D721Med (cell line): ENCODE measurements at regions not wholly inside any gene's neighbourhood (a gene's known extent, or its start where the extent isn't known, plus 50 kb on each side); places are given as distances from the start of the nearest gene placed in this dataset.
"Not testable (repeated sequence)": the region's sequence is repeated elsewhere in the genome, so short reads cannot be mapped to it uniquely, and the experiment has no call there.

ENCODE experiments used
- DNase-seq: peaks from one replicate; pipeline ENCODE4 v3.0.0; 2011; ENCODE audit warnings: low spot score; ENCODE audit not compliant: insufficient read length
- FAIRE-seq: peaks from 2 replicates; lab custom pipeline; 2011; peaks lifted over from hg19 to GRCh38; lab: Jason Lieb, UNC
- CTCF ChIP-seq: IDR thresholded peaks from 2 replicates; pipeline ENCODE4 v1.5.1; 2012; ENCODE audit warnings: mild to moderate bottlenecking, control low read depth; ENCODE audit not compliant: insufficient read depth; ENCODE audit errors: missing control alignments

- DNase-seq (no peak), FAIRE-seq (no peak)
- TF ChIP-seq CTCF: no peak
Measured at GRCh38 chr4:100876546-100876945, 358.7 kb upstream of the EMCN start.

- FAIRE-seq (no peak), DNase-seq (no peak)
- TF ChIP-seq CTCF: no peak
Measured at GRCh38 chr4:100875296-100876068, 357.7 kb upstream of the EMCN start.

GRCh38 chr4:100872811-100873210 lies 355.0 kb upstream of the EMCN start:
- DNase-seq: no peak
- no peak for FAIRE-seq
- no peak for TF ChIP-seq CTCF

- no peak for DNase-seq
- no peak for TF ChIP-seq CTCF
- no peak for FAIRE-seq
Measured at GRCh38 chr4:100870940-100871772, 353.3 kb upstream of the EMCN start.

GRCh38 chr4:100869276-100869675 lies 351.5 kb upstream of the EMCN start:
- DNase-seq: no peak
- no peak for FAIRE-seq
- TF ChIP-seq CTCF: no peak

- not testable (repeated sequence) for DNase-seq, FAIRE-seq
Measured at GRCh38 chr4:100868281-100868680, 350.5 kb upstream of the EMCN start.

GRCh38 chr4:100852326-100852725 lies 334.5 kb upstream of the EMCN start:
- FAIRE-seq (no peak), DNase-seq (no peak)
- TF ChIP-seq CTCF: no peak
